Peyer's patch (tissue), 4 donors: ENCODE measurements at regions not wholly inside any gene's neighbourhood (a gene's known extent, or its start where the extent isn't known, plus 50 kb on each side); places are given as distances from the start of the nearest gene placed in this dataset.
"Not testable (repeated sequence)": the region's sequence is repeated elsewhere in the genome, so short reads cannot be mapped to it uniquely, and the experiment has no call there.

Experiments used
- DNase-seq, 3 donors: peaks; one replicate each; pipeline ENCODE4 v3.0.0-alpha.2; 2017 to 2019
- H3K27ac ChIP-seq, 4 donors: fragments of 200-600 bp; sonication (generic); one replicate each; pipeline ENCODE4 v1.5.1; 2016 to 2019
- H3K27me3 ChIP-seq, 2 donors: fragments of 200-600 bp; sonication (generic); one replicate each; pipeline ENCODE4 v1.5.1; 2019
- H3K36me3 ChIP-seq, 3 donors: fragments of 200-600 bp; sonication (generic); one replicate each; pipeline ENCODE4 v1.5.1; 2016 to 2019
- H3K4me1 ChIP-seq, 4 donors: fragments of 200-600 bp; sonication (generic); one replicate each; pipeline ENCODE4 v1.5.1; 2016 to 2019
- H3K4me3 ChIP-seq, 4 donors: fragments of 200-600 bp; sonication (generic); 1 replicate in 3 of 4; 2 replicates in 1 of 4; pipeline ENCODE4 v1.5.1; 2016 to 2019; ENCODE audit warnings: mild to moderate bottlenecking in 1 of 4
- H3K9me3 ChIP-seq, 4 donors: fragments of 200-600 bp; sonication (generic); one replicate each; pipeline ENCODE4 v1.5.1; 2016 to 2019; ENCODE audit warnings: mild to moderate bottlenecking in 1 of 4
- POLR2A ChIP-seq, 2 donors: fragments of 450-650 bp; IDR thresholded peaks; one replicate each; pipeline ENCODE4 v1.5.1; 2017; ENCODE audit warnings: antibody characterized with exemption in 2 of 2, mild to moderate bottlenecking in 2 of 2, moderate library complexity in 2 of 2
- TF ChIP-seq, protein P1 (sequence below), 6 experiments: fragments of 450-650 bp in 4 of 6; fragments of 200-600 bp in 2 of 6; sonication (generic) in 1 of 6; IDR thresholded peaks; one replicate each; pipeline ENCODE4 v1.5.1; 2017 to 2019; ENCODE audit warnings: antibody characterized with exemption in 6 of 6, mild to moderate bottlenecking in 3 of 6, moderate library complexity in 1 of 6

DNA sequence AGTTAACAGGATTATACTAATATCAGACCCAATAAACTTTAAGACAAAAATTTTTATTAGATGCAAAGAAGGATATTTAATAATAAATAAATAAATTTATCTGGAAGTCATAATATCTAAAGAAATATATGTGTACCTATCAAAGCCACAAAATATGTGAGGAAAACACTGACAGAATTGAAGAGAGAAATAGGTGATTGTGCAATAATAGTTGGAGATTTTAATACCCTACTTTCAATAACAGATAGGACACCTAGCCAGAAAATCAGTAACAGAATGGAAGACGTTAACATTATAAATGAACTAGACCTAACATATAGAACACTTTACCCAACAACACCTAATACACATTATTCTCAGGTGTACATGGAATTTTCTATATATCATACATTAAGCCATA, 541.4 kb upstream of the SMC2 start:
- no peak overlapping the region for H3K27ac ChIP-seq
- no peak for TF ChIP-seq POLR2A (IDR thresholded peaks at IDR 0.05)
- TF ChIP-seq, protein P1, sequence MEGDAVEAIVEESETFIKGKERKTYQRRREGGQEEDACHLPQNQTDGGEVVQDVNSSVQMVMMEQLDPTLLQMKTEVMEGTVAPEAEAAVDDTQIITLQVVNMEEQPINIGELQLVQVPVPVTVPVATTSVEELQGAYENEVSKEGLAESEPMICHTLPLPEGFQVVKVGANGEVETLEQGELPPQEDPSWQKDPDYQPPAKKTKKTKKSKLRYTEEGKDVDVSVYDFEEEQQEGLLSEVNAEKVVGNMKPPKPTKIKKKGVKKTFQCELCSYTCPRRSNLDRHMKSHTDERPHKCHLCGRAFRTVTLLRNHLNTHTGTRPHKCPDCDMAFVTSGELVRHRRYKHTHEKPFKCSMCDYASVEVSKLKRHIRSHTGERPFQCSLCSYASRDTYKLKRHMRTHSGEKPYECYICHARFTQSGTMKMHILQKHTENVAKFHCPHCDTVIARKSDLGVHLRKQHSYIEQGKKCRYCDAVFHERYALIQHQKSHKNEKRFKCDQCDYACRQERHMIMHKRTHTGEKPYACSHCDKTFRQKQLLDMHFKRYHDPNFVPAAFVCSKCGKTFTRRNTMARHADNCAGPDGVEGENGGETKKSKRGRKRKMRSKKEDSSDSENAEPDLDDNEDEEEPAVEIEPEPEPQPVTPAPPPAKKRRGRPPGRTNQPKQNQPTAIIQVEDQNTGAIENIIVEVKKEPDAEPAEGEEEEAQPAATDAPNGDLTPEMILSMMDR (IDR thresholded peaks at IDR 0.05): no peak
- H3K4me3 ChIP-seq: no peak overlapping the region

GRCh38 chr9:103574056-103574455, 520.1 kb upstream of the SMC2 start:
- Histone ChIP-seq H3K9me3 (peaks cover 0 to 6% (median 0%) of the 10 kb centered on the region in 4 donors), H3K27me3 (no peaks in the 10 kb centered on the region), H3K4me1 (no peaks in the 10 kb centered on the region), H3K27ac (no peak overlapping the region), H3K36me3 (no peaks in the 10 kb centered on the region), H3K4me3 (no peak overlapping the region)
- TF ChIP-seq, protein P1 (IDR thresholded peaks at IDR 0.05): no peak
- TF ChIP-seq POLR2A (IDR thresholded peaks at IDR 0.05): no peak
- no peak for DNase-seq

More for the DNA sequence above, 541.4 kb upstream of the SMC2 start:
- no peaks in the 10 kb centered on the region for H3K9me3 ChIP-seq
- no peaks in the 10 kb centered on the region for H3K36me3 ChIP-seq
- H3K4me1 ChIP-seq: no peaks in the 10 kb centered on the region
- H3K27me3 ChIP-seq: no peaks in the 10 kb centered on the region
- no peak for DNase-seq

DNA sequence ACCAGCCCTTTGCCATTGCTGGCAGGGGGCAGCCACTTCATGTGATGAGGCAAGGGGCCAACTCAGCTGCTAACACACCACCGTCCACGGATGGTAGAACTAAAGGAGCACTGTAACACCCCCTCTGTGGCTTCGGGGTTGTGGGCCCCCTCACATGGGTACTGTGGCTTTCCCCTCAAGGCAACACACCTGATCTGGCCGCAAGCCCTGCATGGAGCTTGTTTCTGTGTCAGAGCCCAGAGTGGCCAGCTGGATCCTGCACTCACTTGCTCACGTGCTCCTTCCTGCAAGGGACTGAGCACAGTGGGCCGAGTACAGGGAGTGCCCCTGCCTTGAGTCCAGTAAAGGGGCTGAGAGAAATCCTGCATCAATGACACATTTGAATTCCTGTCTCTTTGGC, 507.4 kb upstream of the SMC2 start:
- Histone ChIP-seq H3K9me3 (no peaks in the 10 kb centered on the region), H3K4me3 (no peak overlapping the region), H3K27ac (no peak overlapping the region), H3K36me3 (no peaks in the 10 kb centered on the region), H3K27me3 (no peaks in the 10 kb centered on the region), H3K4me1 (no peaks in the 10 kb centered on the region)
- DNase-seq: no peak
- TF ChIP-seq, protein P1 (IDR thresholded peaks at IDR 0.05): no peak
- no peak for TF ChIP-seq POLR2A (IDR thresholded peaks at IDR 0.05)

DNA sequence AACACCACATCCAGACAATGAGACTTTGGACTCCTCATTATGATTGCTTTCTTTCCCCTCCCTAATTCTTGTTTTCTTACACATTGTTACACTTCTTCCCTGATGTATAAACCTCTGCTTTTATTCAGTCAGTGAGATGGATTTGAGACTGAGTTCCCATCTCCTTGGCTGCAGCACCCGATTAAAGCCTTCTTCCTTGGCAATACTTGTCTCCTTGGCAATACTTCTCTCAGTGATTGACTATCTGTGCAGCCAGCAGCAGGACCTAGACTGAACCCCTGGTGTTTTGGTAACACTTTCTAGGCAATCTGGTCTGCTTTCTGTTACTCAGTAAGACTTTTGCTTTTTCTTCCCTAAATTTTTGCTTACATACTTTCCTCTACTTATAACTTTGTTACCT, 492.8 kb upstream of the SMC2 start:
- Histone ChIP-seq H3K36me3 (no peaks in the 10 kb centered on the region), H3K27me3 (no peaks in the 10 kb centered on the region), H3K27ac (no peak overlapping the region), H3K4me1 (no peaks in the 10 kb centered on the region), H3K4me3 (no peak overlapping the region), H3K9me3 (no peaks in the 10 kb centered on the region)
- no peak for DNase-seq
- TF ChIP-seq, protein P1 (IDR thresholded peaks at IDR 0.05): no peak
- TF ChIP-seq POLR2A (IDR thresholded peaks at IDR 0.05): no peak

DNA sequence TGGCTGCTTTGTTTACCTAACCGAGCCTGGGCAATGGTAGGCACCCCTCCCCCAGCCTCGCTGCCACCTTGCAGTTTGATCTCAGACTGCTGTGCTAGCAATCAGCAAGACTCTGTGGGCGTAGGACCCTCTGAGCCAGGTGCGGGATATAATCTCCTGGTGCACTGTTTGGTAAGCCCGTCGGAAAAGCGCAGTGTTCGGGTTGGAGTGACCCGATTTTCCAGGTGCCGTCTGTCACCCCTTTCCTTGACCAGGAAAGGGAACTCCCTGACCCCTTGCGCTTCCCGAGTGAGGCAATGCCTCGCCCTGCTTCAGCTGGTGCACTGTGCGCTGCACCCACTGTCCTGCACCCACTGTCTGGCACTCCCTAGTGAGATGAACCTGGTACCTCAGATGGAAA, 482.2 kb upstream of the SMC2 start:
- not testable (repeated sequence) for H3K27ac ChIP-seq, H3K27me3 ChIP-seq, H3K4me1 ChIP-seq, H3K36me3 ChIP-seq, H3K4me3 ChIP-seq, H3K9me3 ChIP-seq, DNase-seq

GRCh38 chr9:103615994-103616393, 478.1 kb upstream of the SMC2 start:
- H3K4me3 ChIP-seq: no peak overlapping the region
- no peaks in the 10 kb centered on the region for H3K4me1 ChIP-seq
- no peaks in the 10 kb centered on the region for H3K36me3 ChIP-seq
- H3K9me3 ChIP-seq: no peaks in the 10 kb centered on the region
- no peaks in the 10 kb centered on the region for H3K27me3 ChIP-seq
- no peak for DNase-seq
- no peak overlapping the region for H3K27ac ChIP-seq
- no peak for TF ChIP-seq POLR2A (IDR thresholded peaks at IDR 0.05)
- TF ChIP-seq, protein P1 (IDR thresholded peaks at IDR 0.05): no peak
